GM12874 (cell line): ENCODE measurements at regions not wholly inside any gene's neighbourhood (a gene's known extent, or its start where the extent isn't known, plus 50 kb on each side); places are given as distances from the start of the nearest gene placed in this dataset.

Source experiments
- CTCF ChIP-seq: IDR thresholded peaks from 2 replicates; pipeline ENCODE4 v1.5.1; 2011; ENCODE audit warnings: low read depth, mild to moderate bottlenecking, control low read depth, low read length, moderate library complexity; ENCODE audit not compliant: insufficient read depth

- no peak for TF ChIP-seq CTCF
Observed at GRCh38 chr3:187836823-187837770, 91.8 kb upstream of the BCL6 start.

- no peak for TF ChIP-seq CTCF
Observed at GRCh38 chr3:187838016-187838540, 92.8 kb upstream of the BCL6 start.

- no peak for TF ChIP-seq CTCF
Observed at GRCh38 chr3:187839422-187839821, 94.2 kb upstream of the BCL6 start.

- no peak for TF ChIP-seq CTCF
Observed at GRCh38 chr3:187840856-187841255, 95.6 kb upstream of the BCL6 start.

- TF ChIP-seq CTCF = no peak
Observed at GRCh38 chr3:187841560-187841959, 96.3 kb upstream of the BCL6 start.

GRCh38 chr3:187843654-187844053 lies 98.4 kb upstream of the BCL6 start:
- no peak for TF ChIP-seq CTCF

- no peak for TF ChIP-seq CTCF
Observed at GRCh38 chr3:187844708-187845107, 99.4 kb upstream of the BCL6 start.
